ENCODE measurements at regions not wholly inside any gene's neighbourhood (a gene's known extent, or its start where the extent isn't known, plus 50 kb on each side); places are given as distances from the start of the nearest gene placed in this dataset.

DNA sequence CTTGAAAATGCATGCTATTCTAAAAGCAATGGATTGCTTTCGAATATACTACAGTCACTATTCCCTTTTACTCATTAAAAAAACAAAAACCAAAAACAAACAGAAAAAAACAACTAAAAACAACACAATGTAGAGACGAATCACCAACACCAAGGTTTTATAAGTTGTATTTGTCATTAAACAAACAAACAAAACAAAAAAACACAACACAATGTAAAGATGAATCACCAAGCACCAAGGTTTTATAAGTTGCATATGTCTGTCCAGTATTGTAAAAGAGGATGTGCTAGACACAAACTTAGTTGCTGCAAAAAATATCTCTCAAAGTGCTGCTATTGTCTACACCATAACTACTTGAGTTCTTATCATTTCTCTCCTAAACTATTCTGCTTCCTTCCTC, 1269.2 kb downstream of the EFNA5 start:
- TF ChIP-seq CTCF (IDR thresholded peaks at IDR 0.05; ENCODE audit: low read length) (no peak), EZH2 (IDR thresholded peaks at IDR 0.05; ENCODE audit: borderline replicate concordance, low read length) (no peak)
